Lower leg skin (tissue), 3 donors: ENCODE measurements at regions not wholly inside any gene's neighbourhood (a gene's known extent, or its start where the extent isn't known, plus 50 kb on each side); places are given as distances from the start of the nearest gene placed in this dataset.

ENCODE experiments used
- CTCF ChIP-seq, 3 donors: fragments of 450-650 bp; IDR thresholded peaks; one replicate each; pipeline ENCODE4 v1.5.1; 2016; ENCODE audit warnings: antibody characterized with exemption in 3 of 3, mild to moderate bottlenecking in 3 of 3, moderate library complexity in 2 of 3
- POLR2A ChIP-seq, 2 donors: fragments of 450-650 bp; IDR thresholded peaks; one replicate each; pipeline ENCODE4 v1.6.1; 2016 to 2017; ENCODE audit warnings: antibody characterized with exemption in 2 of 2, mild to moderate bottlenecking in 1 of 2, moderate library complexity in 1 of 2

GRCh38 chr2:219893541-219893940 is 266.1 kb downstream of the SLC4A3 start:
- TF ChIP-seq CTCF (IDR thresholded peaks at IDR 0.05) (no peak), POLR2A (IDR thresholded peaks at IDR 0.05) (no peak)
